Amniotic epithelial cell (primary cell): ENCODE measurements at regions not wholly inside any gene's neighbourhood (a gene's known extent, or its start where the extent isn't known, plus 50 kb on each side); places are given as distances from the start of the nearest gene placed in this dataset.
"Not testable (repeated sequence)": the region's sequence is repeated elsewhere in the genome, so short reads cannot be mapped to it uniquely, and the experiment has no call there.

Experiments
- DNase-seq: peaks from one replicate; pipeline ENCODE4 v3.0.0-alpha.2; 2010; ENCODE audit warnings: low read depth

- no peak for DNase-seq
These were observed 144.7 kb upstream of the UST start for GRCh38 chr6:148602136-148602535.

- no peak for DNase-seq
These were observed 138.5 kb upstream of the UST start for GRCh38 chr6:148608199-148608951.

GRCh38 chr6:148611213-148611612 lies 135.6 kb upstream of the UST start:
- DNase-seq = peak; percentile 65

- DNase-seq = no peak
These were observed 134.8 kb upstream of the UST start for GRCh38 chr6:148612043-148612442.

- DNase-seq = no peak
These were observed 132.2 kb upstream of the UST start for GRCh38 chr6:148614602-148615001.

- DNase-seq = peak; percentile 35
These were observed 130.0 kb upstream of the UST start for GRCh38 chr6:148616841-148617240.

- peak; percentile 80 for DNase-seq
These were observed 129.3 kb upstream of the UST start for GRCh38 chr6:148617530-148617929.

GRCh38 chr6:148619891-148620290 lies 126.9 kb upstream of the UST start:
- no peak for DNase-seq

- DNase-seq = no peak
These were observed 126.1 kb upstream of the UST start for GRCh38 chr6:148620579-148621298.

- no peak for DNase-seq
These were observed 121.2 kb upstream of the UST start for GRCh38 chr6:148625609-148626008.

GRCh38 chr6:148628251-148628650 lies 118.6 kb upstream of the UST start:
- no peak for DNase-seq

- no peak for DNase-seq
These were observed 117.6 kb upstream of the UST start for GRCh38 chr6:148629181-148629580.

GRCh38 chr6:148629592-148630465 lies 117.0 kb upstream of the UST start:
- DNase-seq = peak; percentile 22

- DNase-seq = no peak
These were observed 111.6 kb upstream of the UST start for GRCh38 chr6:148635070-148635743.

- peak; percentile 6 for DNase-seq
These were observed 105.0 kb upstream of the UST start for GRCh38 chr6:148641836-148642235.

- not testable (repeated sequence) for DNase-seq
These were observed 103.6 kb upstream of the UST start for GRCh38 chr6:148643208-148643607.

GRCh38 chr6:148645049-148645448 lies 101.8 kb upstream of the UST start:
- not testable (repeated sequence) for DNase-seq

- no peak for DNase-seq
These were observed 97.9 kb upstream of the UST start for GRCh38 chr6:148648754-148649453.

GRCh38 chr6:148649454-148649963 lies 97.3 kb upstream of the UST start:
- no peak for DNase-seq

GRCh38 chr6:148650941-148651505 lies 95.8 kb upstream of the UST start:
- DNase-seq = no peak

GRCh38 chr6:148652205-148652604 lies 94.6 kb upstream of the UST start:
- no peak for DNase-seq
